Astrocyte (in vitro differentiated cells and primary cell): ENCODE measurements at regions not wholly inside any gene's neighbourhood (a gene's known extent, or its start where the extent isn't known, plus 50 kb on each side); places are given as distances from the start of the nearest gene placed in this dataset.

Experiments used
- DNase-seq: peaks from one replicate; pipeline ENCODE4 v3.0.0-alpha.2; 2010; ENCODE audit warnings: low read depth
- FAIRE-seq: peaks from 2 replicates; lab custom pipeline; 2011; peaks lifted over from hg19 to GRCh38; lab: Jason Lieb, UNC
- H2AFZ ChIP-seq: 2 replicates; pipeline ENCODE4 v1.6.0; 2012; ENCODE audit warnings: low read depth, low read length, inconsistent platforms
- H3K27ac ChIP-seq: 2 replicates; pipeline ENCODE4 v1.5.1; 2011; ENCODE audit warnings: low read depth, low read length, inconsistent platforms
- H3K27me3 ChIP-seq: 2 replicates; pipeline ENCODE4 v1.6.0; 2011; ENCODE audit warnings: low read length, inconsistent platforms; ENCODE audit not compliant: insufficient read depth
- H3K36me3 ChIP-seq: 2 replicates; pipeline ENCODE4 v1.5.1; 2011; ENCODE audit warnings: low read length, inconsistent platforms; ENCODE audit not compliant: insufficient read depth
- H3K4me1 ChIP-seq: 2 replicates; pipeline ENCODE4 v1.5.1; 2011; ENCODE audit warnings: low read length, inconsistent platforms; ENCODE audit not compliant: insufficient read depth
- H3K4me2 ChIP-seq: 2 replicates; pipeline ENCODE4 v1.6.0; 2012; ENCODE audit warnings: low read length, inconsistent platforms
- H3K4me3 ChIP-seq: 2 replicates; pipeline ENCODE4 v1.5.1; 2011; ENCODE audit warnings: low read depth, mild to moderate bottlenecking, low read length, inconsistent platforms; ENCODE audit not compliant: insufficient read depth
- H3K79me2 ChIP-seq: 2 replicates; pipeline ENCODE4 v1.6.0; 2012; ENCODE audit warnings: mild to moderate bottlenecking, low read length, inconsistent platforms; ENCODE audit not compliant: insufficient read depth
- H3K9ac ChIP-seq: 2 replicates; pipeline ENCODE4 v1.6.0; 2012; ENCODE audit warnings: mild to moderate bottlenecking, low read length, inconsistent platforms
- H3K9me3 ChIP-seq: 2 replicates; pipeline ENCODE4 v1.5.1; 2012; ENCODE audit warnings: low read depth, mild to moderate bottlenecking, low read length, inconsistent platforms; ENCODE audit not compliant: insufficient read depth
- H4K20me1 ChIP-seq: 2 replicates; pipeline ENCODE4 v1.6.0; 2012; ENCODE audit warnings: low read length, inconsistent platforms; ENCODE audit not compliant: insufficient read depth
- H3K27ac Mint-ChIP-seq: one replicate; pipeline ENCODE4 v1.8.0; 2021; ENCODE audit warnings: mild to moderate bottlenecking, mixed read lengths; ENCODE audit not compliant: unreplicated experiment
- H3K27me3 Mint-ChIP-seq: one replicate; pipeline ENCODE4 v1.8.0; 2021; ENCODE audit warnings: low read depth, mixed read lengths; ENCODE audit not compliant: unreplicated experiment
- H3K36me3 Mint-ChIP-seq: one replicate; pipeline ENCODE4 v1.8.0; 2021; ENCODE audit warnings: low read depth, mixed read lengths; ENCODE audit not compliant: unreplicated experiment
- H3K4me1 Mint-ChIP-seq: one replicate; pipeline ENCODE4 v1.8.0; 2021; ENCODE audit warnings: low read depth, mixed read lengths; ENCODE audit not compliant: unreplicated experiment
- H3K4me3 Mint-ChIP-seq: one replicate; pipeline ENCODE4 v1.8.0; 2021; ENCODE audit warnings: mild to moderate bottlenecking, moderate library complexity, mixed read lengths; ENCODE audit not compliant: unreplicated experiment
- H3K9me3 Mint-ChIP-seq: one replicate; pipeline ENCODE4 v1.8.0; 2021; ENCODE audit warnings: mild to moderate bottlenecking, mixed read lengths; ENCODE audit not compliant: unreplicated experiment
- CTCF ChIP-seq: IDR thresholded peaks from 2 replicates; pipeline ENCODE4 v1.5.1; 2011; ENCODE audit warnings: low read depth, mild to moderate bottlenecking, inconsistent platforms, low read length, moderate library complexity; ENCODE audit not compliant: insufficient read depth
- EZH2 ChIP-seq: IDR thresholded peaks from 2 replicates; pipeline ENCODE4 v1.6.1; 2012; ENCODE audit warnings: mild to moderate bottlenecking, low read length, inconsistent platforms; ENCODE audit not compliant: insufficient read depth

DNA sequence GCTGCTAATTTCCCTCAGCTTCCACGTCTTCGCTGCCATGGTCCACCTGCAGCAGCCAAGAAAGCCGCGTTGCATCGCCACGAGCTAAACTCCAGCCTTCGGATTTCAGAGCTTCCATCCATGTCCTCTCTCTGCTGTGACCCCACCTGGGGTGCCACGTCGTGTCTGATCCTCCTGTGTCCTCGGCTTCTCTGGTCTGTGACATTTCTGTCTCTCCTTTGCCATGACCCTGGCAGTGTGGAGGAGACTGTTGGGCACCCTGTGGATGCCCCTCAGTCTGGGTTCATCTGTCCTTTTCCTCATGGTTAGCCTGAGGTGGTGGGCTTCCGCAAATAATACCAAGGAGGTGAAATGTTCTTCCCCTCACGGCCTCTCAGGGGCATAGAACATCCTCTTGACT, 106.8 kb downstream of the RTP5 start:
- Histone ChIP-seq H3K9me3 (no peaks in the 10 kb centered on the region), H3K4me3 (no peak overlapping the region), H3K4me1 (no peaks in the 10 kb centered on the region), H3K36me3 (no peaks in the 10 kb centered on the region), H3K27ac (no peak overlapping the region), H2AFZ (no peak overlapping the region), H3K9ac (no peak overlapping the region), H3K27me3 (peaks cover 8% of the 10 kb centered on the region), H3K79me2 (no peaks in the 10 kb centered on the region), H3K4me2 (no peak overlapping the region), H4K20me1 (no peaks in the 10 kb centered on the region)
- H3K27me3 Mint-ChIP-seq = peaks cover 45% of the 10 kb centered on the region
- no peak overlapping the region for H3K27ac Mint-ChIP-seq
- DNase-seq = no peak
- TF ChIP-seq CTCF (no peak), EZH2 (no peak)
- peaks cover 2% of the 10 kb centered on the region for H3K9me3 Mint-ChIP-seq
- peaks cover 7% of the 10 kb centered on the region for H3K36me3 Mint-ChIP-seq
- no peak overlapping the region for H3K4me3 Mint-ChIP-seq
- no peak for FAIRE-seq
- no peaks in the 10 kb centered on the region for H3K4me1 Mint-ChIP-seq

DNA sequence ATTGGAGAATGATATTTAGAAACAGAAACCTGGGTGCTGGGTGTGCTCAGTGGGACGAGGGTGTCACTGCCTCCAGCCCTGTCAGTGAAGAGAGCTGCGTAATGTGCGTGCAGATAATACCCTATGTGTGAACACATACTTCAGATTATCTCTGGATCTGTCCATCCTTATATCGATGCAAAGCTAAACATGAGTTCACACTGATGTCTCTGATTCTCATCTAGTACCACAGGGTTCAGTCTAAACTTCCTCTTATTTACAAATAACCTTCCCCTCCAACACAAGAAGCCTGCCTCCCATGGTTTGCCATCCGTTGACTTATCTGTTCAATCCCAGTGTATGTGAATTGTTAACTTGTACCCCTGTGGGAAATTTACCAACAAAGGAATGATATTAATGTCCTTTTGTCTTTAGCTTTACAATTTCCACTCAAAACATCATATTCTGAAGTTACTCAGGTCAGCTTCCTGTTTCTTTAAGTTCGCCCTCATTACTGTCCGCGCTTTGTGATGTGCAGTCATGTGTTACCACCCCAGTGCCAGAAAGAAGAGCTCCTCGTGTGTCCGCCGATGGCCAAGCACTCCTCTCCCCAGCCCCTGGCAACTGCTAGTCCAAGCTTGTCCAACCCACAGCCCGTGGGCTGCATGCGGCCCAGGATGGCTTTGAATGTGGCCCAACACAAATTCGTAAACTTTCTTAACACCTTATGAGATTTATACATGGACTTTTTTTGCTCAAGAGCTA, 108.2 kb downstream of the RTP5 start:
- Histone ChIP-seq H3K27ac (no peak overlapping the region), H3K4me1 (no peaks in the 10 kb centered on the region), H3K9ac (no peak overlapping the region), H3K4me2 (no peak overlapping the region), H4K20me1 (no peaks in the 10 kb centered on the region), H3K36me3 (no peaks in the 10 kb centered on the region), H2AFZ (no peak overlapping the region), H3K9me3 (no peaks in the 10 kb centered on the region), H3K27me3 (peaks cover 10% of the 10 kb centered on the region), H3K4me3 (no peak overlapping the region), H3K79me2 (no peaks in the 10 kb centered on the region)
- peaks cover 37% of the 10 kb centered on the region for H3K27me3 Mint-ChIP-seq
- TF ChIP-seq EZH2 (no peak), CTCF (no peak)
- no peak for FAIRE-seq
- H3K4me1 Mint-ChIP-seq = no peaks in the 10 kb centered on the region
- peaks cover 2% of the 10 kb centered on the region for H3K9me3 Mint-ChIP-seq
- no peak overlapping the region for H3K4me3 Mint-ChIP-seq
- peaks cover 6% of the 10 kb centered on the region for H3K36me3 Mint-ChIP-seq
- no peak overlapping the region for H3K27ac Mint-ChIP-seq
- no peak for DNase-seq

GRCh38 chr2:241978670-241979069, 109.1 kb downstream of the RTP5 start:
- no peaks in the 10 kb centered on the region for H4K20me1 ChIP-seq
- no peaks in the 10 kb centered on the region for H3K36me3 ChIP-seq
- Mint-ChIP-seq H3K36me3 (no peaks in the 10 kb centered on the region), H3K27me3 (peaks cover 28% of the 10 kb centered on the region), H3K9me3 (peaks cover 2% of the 10 kb centered on the region), H3K4me3 (no peak overlapping the region), H3K27ac (no peak overlapping the region), H3K4me1 (no peaks in the 10 kb centered on the region)
- peaks cover 10% of the 10 kb centered on the region for H3K27me3 ChIP-seq
- H3K9ac ChIP-seq = no peak overlapping the region
- H2AFZ ChIP-seq = no peak overlapping the region
- no peak for TF ChIP-seq EZH2
- no peak for TF ChIP-seq CTCF
- no peaks in the 10 kb centered on the region for H3K4me1 ChIP-seq
- no peaks in the 10 kb centered on the region for H3K79me2 ChIP-seq
- H3K4me3 ChIP-seq = no peak overlapping the region
- H3K4me2 ChIP-seq = no peak overlapping the region
- no peak overlapping the region for H3K27ac ChIP-seq
- FAIRE-seq (no peak), DNase-seq (no peak)
- H3K9me3 ChIP-seq = no peaks in the 10 kb centered on the region
